ENCODE measurements at regions not wholly inside any gene's neighbourhood (a gene's known extent, or its start where the extent isn't known, plus 50 kb on each side); places are given as distances from the start of the nearest gene placed in this dataset.

DNA sequence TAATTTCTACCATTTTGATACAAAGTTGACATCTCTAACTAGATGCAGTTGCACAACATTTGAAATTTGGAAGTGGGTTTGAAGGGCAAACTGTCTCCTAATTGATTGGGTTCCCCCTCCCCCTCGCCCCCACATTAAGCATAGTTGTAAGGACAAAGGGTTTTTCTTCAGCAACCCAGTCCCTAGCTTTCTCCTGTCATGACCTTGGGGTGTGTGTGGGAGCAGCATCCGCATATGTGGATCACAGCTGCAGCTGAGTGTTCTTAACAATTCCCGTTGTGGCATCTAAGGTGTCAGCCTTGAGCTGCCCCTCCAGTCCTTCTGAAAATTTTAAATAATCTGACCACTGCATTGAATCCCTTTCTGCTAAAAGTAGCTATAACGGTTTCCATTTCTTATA lies 141.3 kb upstream of the CDH10 start:
- Histone ChIP-seq H2BK12ac (ENCODE audit: low read depth, low read length) (no peak overlapping the region), H3K27ac (ENCODE audit: low read depth, low read length) (no peak overlapping the region), H3K4me3 (ENCODE audit: extremely low read depth in 1 of 4, insufficient read depth in 2 of 4, low read depth in 3 of 4, low read length in 4 of 4) (no peak overlapping the region), H3K23me2 (ENCODE audit: low read depth, low read length) (no peaks in the 10 kb centered on the region), H3K79me1 (ENCODE audit: low read depth, low read length) (no peaks in the 10 kb centered on the region), H3K27me3 (replicated peaks in 1 of 4; ENCODE audit: control insufficient read depth in 3 of 4, extremely low read depth in 1 of 4, insufficient read depth in 3 of 4, low read length in 3 of 4) (no peaks in the 10 kb centered on the region), H4K91ac (replicated peaks; ENCODE audit: insufficient read length, low read length) (no peak overlapping the region), H3K18ac (ENCODE audit: extremely low read depth, low read length) (no peak overlapping the region), H3K36me3 (ENCODE audit: control insufficient read depth in 2 of 4, insufficient read depth in 4 of 4, low read length in 3 of 4) (no peaks in the 10 kb centered on the region), H2BK120ac (replicated peaks; ENCODE audit: low read depth, low read length) (no peak overlapping the region), H4K8ac (ENCODE audit: extremely low read depth, insufficient read depth, low read length) (no peak overlapping the region), H2AFZ (ENCODE audit: low read length) (no peak overlapping the region), H3K4ac (replicated peaks; ENCODE audit: insufficient read length, low read depth, low read length) (no peak overlapping the region), H3K4me1 (replicated peaks in 1 of 4; ENCODE audit: control insufficient read depth in 3 of 4, insufficient read depth in 4 of 4, low read length in 3 of 4) (no peaks in the 10 kb centered on the region), H2BK5ac (ENCODE audit: low read depth, low read length) (no peak overlapping the region), H3K23ac (ENCODE audit: insufficient read length) (no peak overlapping the region), H3K14ac (ENCODE audit: insufficient read length) (no peak overlapping the region), H2BK15ac (ENCODE audit: low read length) (no peak overlapping the region), H3K56ac (replicated peaks; ENCODE audit: insufficient read length, low read depth, low read length) (no peak overlapping the region), H4K20me1 (replicated peaks in 1 of 2; ENCODE audit: control insufficient read depth in 1 of 2, insufficient read depth in 2 of 2, low read length in 2 of 2) (no peaks in the 10 kb centered on the region), H3K9ac (replicated peaks in 1 of 4; ENCODE audit: extremely low read depth in 1 of 4, low read depth in 3 of 4, low read length in 3 of 4) (no peak overlapping the region), H2AK5ac (ENCODE audit: low read depth, low read length) (no peak overlapping the region), H2BK20ac (ENCODE audit: low read length) (no peak overlapping the region), H3K9me3 (ENCODE audit: insufficient read depth in 2 of 2, low read depth in 1 of 2, low read length in 1 of 2) (no peaks in the 10 kb centered on the region), H3K4me2 (ENCODE audit: insufficient read depth in 1 of 2, low read depth in 2 of 2, low read length in 2 of 2) (no peak overlapping the region), H4K5ac (ENCODE audit: insufficient read length, low read depth, low read length) (no peak overlapping the region), H3K79me2 (ENCODE audit: control insufficient read depth in 1 of 2, insufficient read depth in 2 of 2, low read length in 2 of 2) (no peaks in the 10 kb centered on the region)
- CTCF ChIA-PET (ENCODE audit: partially characterized antibody): no interaction called here
- DNase-seq (ENCODE audit: low read depth in 1 of 2, low spot score in 2 of 2) (no peak), FAIRE-seq (peak; percentile 24)
- WGBS, 2 experiments (ENCODE audit: extremely low coverage in 1 of 2, insufficient coverage in 1 of 2, insufficient read length in 1 of 2, insufficient replicate concordance in 2 of 2, low coverage in 1 of 2, low lambda C conversion rate in 2 of 2, missing lambda C conversion rate in 1 of 2): 82% methylated on average over 4 of the region's 4 CpGs; no CpG with 5 or more reads in 1 of the 2 experiments
- POLR2A ChIA-PET (ENCODE audit: partially characterized antibody): no interaction called here
- no peak for TF ChIP-seq JUND (IDR thresholded peaks at IDR 0.05; ENCODE audit: low read length)
- no peak for TF ChIP-seq HDAC6 (IDR thresholded peaks at IDR 0.05; ENCODE audit: low read depth, low read length)
- TF ChIP-seq BRCA1 (IDR thresholded peaks at IDR 0.05; ENCODE audit: low read depth, low read length): no peak
- no peak for TF ChIP-seq CHD2 (IDR thresholded peaks at IDR 0.05; ENCODE audit: low read length)
- no peak for TF ChIP-seq EP300 (IDR thresholded peaks at IDR 0.05; ENCODE audit: borderline replicate concordance in 1 of 2, low read depth in 2 of 2, low read length in 2 of 2)
- no peak for TF ChIP-seq TBP (IDR thresholded peaks at IDR 0.05; ENCODE audit: low read depth, low read length)
- no peak for TF ChIP-seq EGR1 (IDR thresholded peaks at IDR 0.05; ENCODE audit: borderline replicate concordance, low read depth, low read length)
- TF ChIP-seq E2F6 (IDR thresholded peaks at IDR 0.05): no peak
- TF ChIP-seq SP1 (IDR thresholded peaks at IDR 0.05; ENCODE audit: low read depth, low read length): no peak
- TF ChIP-seq SIN3A (conservative IDR thresholded peaks at IDR 0.05 in 1 of 2, IDR thresholded peaks at IDR 0.05 in 1 of 2; ENCODE audit: low read depth in 1 of 2, low read length in 2 of 2): no peak
- no peak for TF ChIP-seq RBBP5 (IDR thresholded peaks at IDR 0.05; ENCODE audit: borderline replicate concordance, low read depth, low read length)
- TF ChIP-seq PHF8 (conservative IDR thresholded peaks at IDR 0.05; ENCODE audit: low read depth, low read length): no peak
- TF ChIP-seq POLR2AphosphoS5 (IDR thresholded peaks at IDR 0.05; ENCODE audit: low read depth, low read length): no peak
- TF ChIP-seq KDM4A (IDR thresholded peaks at IDR 0.05; ENCODE audit: low read depth, low read length, severe bottlenecking): no peak
- no peak for TF ChIP-seq SUZ12 (IDR thresholded peaks at IDR 0.05; ENCODE audit: low read length)
- no peak for TF ChIP-seq POLR2A (IDR thresholded peaks at IDR 0.05; ENCODE audit: control extremely low read depth in 1 of 2, low read depth in 2 of 2, low read length in 2 of 2)

Measured in H1 (cell line).